Mucosa of descending colon (tissue), 3 donors: ENCODE measurements at regions not wholly inside any gene's neighbourhood (a gene's known extent, or its start where the extent isn't known, plus 50 kb on each side); places are given as distances from the start of the nearest gene placed in this dataset.
"Not testable (repeated sequence)": the region's sequence is repeated elsewhere in the genome, so short reads cannot be mapped to it uniquely, and the experiment has no call there.

ENCODE experiments used
- ATAC-seq: fragments of 200-7000 bp; cut with Tn5 transposase; one replicate; pipeline ENCODE4 v1.9.1; 2020; ENCODE audit warnings: mild to moderate bottlenecking, moderate library complexity
- DNase-seq, 3 donors: peaks; one replicate each; pipeline ENCODE4 v3.0.0-alpha.2; 2020
- H3K36me3 ChIP-seq: fragments of 200-600 bp; one replicate; pipeline ENCODE4 v1.8.0; 2021; ENCODE audit warnings: low read depth, mild to moderate bottlenecking
- H3K4me1 ChIP-seq: fragments of 200-600 bp; one replicate; pipeline ENCODE4 v1.8.0; 2021; ENCODE audit warnings: low read depth, mild to moderate bottlenecking
- H3K4me3 ChIP-seq: fragments of 200-600 bp; one replicate; pipeline ENCODE4 v1.8.0; 2021; ENCODE audit warnings: mild to moderate bottlenecking
- H3K9me3 ChIP-seq: fragments of 200-600 bp; one replicate; pipeline ENCODE4 v1.8.0; 2021; ENCODE audit warnings: mild to moderate bottlenecking
- intact Hi-C, 2 donors: fragments of 100-400 bp; cut with DNase I in 1 of 2; cut with micrococcal nuclease in 1 of 2; formaldehyde crosslinking; loops; one replicate each; pipeline versions ENCODE4 v1.11.0 to v1.11.1; 2022; cut with DNase I, micrococcal nuclease
- TF ChIP-seq, protein P1 (sequence below): fragments of 200-600 bp; IDR thresholded peaks from one replicate; pipeline ENCODE4 v1.8.0; 2022; ENCODE audit warnings: antibody characterized with exemption, mild to moderate bottlenecking
- donor health status: DM: no; HTN: no; CAD: no; lungs with moderate emphysema.
- donor health status: DM: no; HTN: no; CAD: no.
- donor health status: DM: no; HTN: yes; CAD: no.

DNA sequence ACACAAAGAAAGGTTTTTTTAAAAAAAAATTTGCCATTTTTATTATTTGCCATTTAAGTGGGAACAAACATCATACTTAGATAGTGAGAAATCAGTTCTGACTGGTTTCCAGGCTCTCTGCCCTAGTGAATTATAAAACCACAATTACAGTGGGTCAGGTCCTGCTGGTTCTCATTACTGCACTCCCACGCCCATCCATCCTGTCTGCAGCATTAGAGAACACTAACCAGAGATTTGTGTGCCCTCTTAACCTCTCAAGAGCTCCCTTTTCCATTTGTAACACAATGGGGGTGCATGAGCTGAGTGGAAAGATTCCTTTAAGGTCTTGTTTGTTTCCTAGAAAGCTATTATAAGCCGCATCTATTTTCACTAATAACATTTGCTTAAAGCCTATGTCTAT, 489.3 kb downstream of the AMY1C start:
- intact Hi-C loops, result no loop called here
- DNase-seq (no peak), ATAC-seq (no peak)
- TF ChIP-seq, protein P1, sequence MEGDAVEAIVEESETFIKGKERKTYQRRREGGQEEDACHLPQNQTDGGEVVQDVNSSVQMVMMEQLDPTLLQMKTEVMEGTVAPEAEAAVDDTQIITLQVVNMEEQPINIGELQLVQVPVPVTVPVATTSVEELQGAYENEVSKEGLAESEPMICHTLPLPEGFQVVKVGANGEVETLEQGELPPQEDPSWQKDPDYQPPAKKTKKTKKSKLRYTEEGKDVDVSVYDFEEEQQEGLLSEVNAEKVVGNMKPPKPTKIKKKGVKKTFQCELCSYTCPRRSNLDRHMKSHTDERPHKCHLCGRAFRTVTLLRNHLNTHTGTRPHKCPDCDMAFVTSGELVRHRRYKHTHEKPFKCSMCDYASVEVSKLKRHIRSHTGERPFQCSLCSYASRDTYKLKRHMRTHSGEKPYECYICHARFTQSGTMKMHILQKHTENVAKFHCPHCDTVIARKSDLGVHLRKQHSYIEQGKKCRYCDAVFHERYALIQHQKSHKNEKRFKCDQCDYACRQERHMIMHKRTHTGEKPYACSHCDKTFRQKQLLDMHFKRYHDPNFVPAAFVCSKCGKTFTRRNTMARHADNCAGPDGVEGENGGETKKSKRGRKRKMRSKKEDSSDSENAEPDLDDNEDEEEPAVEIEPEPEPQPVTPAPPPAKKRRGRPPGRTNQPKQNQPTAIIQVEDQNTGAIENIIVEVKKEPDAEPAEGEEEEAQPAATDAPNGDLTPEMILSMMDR, result no peak
- H3K4me1 ChIP-seq, result no peaks in the 10 kb centered on the region
- no peak overlapping the region for H3K4me3 ChIP-seq
- no peaks in the 10 kb centered on the region for H3K36me3 ChIP-seq
- no peaks in the 10 kb centered on the region for H3K9me3 ChIP-seq

DNA sequence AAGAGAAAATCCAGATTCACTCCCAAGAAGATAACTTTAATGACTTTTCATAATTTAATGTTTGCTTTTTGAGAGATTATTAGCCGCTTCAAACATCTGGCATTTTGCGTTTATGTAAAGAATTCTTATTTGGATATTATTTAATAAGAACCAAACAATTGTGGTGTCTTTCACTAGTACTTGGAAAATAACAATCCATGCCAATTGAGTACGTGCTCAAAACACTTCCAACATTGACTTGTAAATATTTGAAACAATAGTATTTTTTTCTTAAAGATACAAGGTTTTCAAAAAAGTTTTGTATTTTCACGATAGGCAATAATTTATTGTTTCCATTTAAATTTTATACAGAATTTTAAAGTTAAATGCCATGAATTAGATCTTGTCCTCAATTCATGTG, 498.7 kb downstream of the AMY1C start:
- Histone ChIP-seq H3K36me3 (no peaks in the 10 kb centered on the region), H3K4me1 (no peaks in the 10 kb centered on the region), H3K9me3 (no peaks in the 10 kb centered on the region), H3K4me3 (no peak overlapping the region)
- intact Hi-C loops, result no loop called here
- no peak for DNase-seq
- no peak for ATAC-seq
- TF ChIP-seq, protein P1, result no peak

DNA sequence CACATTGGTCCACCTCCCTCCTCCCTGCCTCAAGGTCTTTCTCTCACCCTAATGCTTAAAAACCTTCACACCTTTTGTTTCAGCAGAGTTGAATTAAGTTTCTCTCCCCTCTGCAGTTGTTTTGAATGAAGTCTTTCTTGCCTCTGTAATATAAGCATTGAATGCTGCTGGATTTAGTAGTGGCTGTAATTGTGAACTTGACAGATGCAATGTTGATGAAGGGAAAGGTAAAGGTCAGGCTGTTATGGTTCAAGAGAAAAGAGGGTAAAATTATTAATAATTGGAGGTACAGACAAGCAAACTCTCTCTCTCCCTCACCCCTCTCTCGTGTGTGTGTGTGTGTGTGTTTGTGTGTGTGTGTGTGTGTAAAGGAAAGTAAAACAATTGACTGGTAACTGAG, 509.8 kb downstream of the AMY1C start:
- Histone ChIP-seq H3K36me3 (no peaks in the 10 kb centered on the region), H3K4me3 (no peak overlapping the region), H3K9me3 (no peaks in the 10 kb centered on the region), H3K4me1 (no peaks in the 10 kb centered on the region)
- ATAC-seq, result no peak
- TF ChIP-seq, protein P1, result no peak
- no peak for DNase-seq
- intact Hi-C loops, result no loop called here

DNA sequence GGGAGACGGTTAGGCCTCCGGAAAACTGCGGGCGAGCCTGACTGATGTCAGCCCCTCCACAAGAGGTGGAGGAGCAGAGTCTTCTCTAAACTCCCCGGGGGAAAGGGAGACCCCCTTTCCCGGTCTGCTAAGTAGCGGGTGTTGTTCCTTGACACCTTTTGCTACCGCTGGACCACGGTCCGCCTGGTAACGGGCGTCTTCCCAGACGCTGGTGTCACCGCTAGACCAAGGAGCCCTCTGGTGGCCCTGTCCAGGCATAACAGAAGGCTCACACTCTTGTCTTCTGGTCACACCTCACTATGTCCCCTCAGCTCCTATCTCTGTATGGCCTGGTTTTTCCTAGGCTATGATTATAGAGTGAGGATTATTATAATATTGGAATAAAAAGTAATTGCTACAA, 513.4 kb downstream of the AMY1C start:
- H3K4me3 ChIP-seq, ATAC-seq, H3K4me1 ChIP-seq, H3K9me3 ChIP-seq, DNase-seq, intact Hi-C loops, H3K36me3 ChIP-seq: not testable (repeated sequence)

DNA sequence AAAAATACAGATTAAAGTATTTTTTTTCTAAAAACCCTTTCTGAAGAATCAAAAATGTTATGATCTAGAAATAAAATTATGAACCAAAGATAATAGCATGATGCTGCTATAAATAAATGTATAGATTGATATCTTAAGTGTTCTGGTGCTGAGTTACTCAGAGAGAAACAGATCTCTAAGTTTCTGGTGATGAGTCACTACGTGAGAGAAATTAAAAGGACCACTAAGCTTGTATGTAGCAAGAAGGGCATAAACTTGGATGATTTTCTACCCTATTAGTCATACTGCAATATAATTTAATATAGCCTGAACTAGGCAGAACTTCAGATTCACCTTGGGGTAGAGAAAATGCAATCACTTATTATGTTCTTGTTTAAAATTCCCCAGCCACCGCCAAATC, 514.8 kb downstream of the AMY1C start:
- no peaks in the 10 kb centered on the region for H3K9me3 ChIP-seq
- H3K4me3 ChIP-seq, result no peak overlapping the region
- DNase-seq, result no peak
- no peaks in the 10 kb centered on the region for H3K36me3 ChIP-seq
- H3K4me1 ChIP-seq, result no peaks in the 10 kb centered on the region
- intact Hi-C loops, result no loop called here
- TF ChIP-seq, protein P1, result no peak
- no peak for ATAC-seq

DNA sequence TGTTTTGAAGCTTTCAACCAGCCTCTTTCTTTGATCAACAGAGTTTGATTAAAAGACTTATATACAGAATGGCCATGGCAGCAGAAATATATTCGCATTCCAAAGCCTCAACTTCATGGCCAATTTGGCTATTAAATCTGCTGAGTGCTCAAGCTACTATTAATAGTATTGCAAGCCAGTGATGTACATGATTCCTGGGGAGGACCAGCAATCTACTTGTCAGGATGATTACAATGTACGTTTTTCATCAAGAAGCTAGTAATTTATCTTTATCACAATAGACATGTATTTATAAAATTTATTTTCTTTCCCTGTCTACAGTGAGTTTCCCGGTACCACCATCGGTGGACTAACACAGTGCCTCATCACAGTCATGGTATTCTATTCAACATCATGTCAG, 515.5 kb downstream of the AMY1C start:
- Histone ChIP-seq H3K4me1 (no peaks in the 10 kb centered on the region), H3K9me3 (no peaks in the 10 kb centered on the region), H3K4me3 (no peak overlapping the region), H3K36me3 (no peaks in the 10 kb centered on the region)
- intact Hi-C loops, result no loop called here
- TF ChIP-seq, protein P1, result no peak
- ATAC-seq (no peak), DNase-seq (no peak)
